ENCODE measurements at regions not wholly inside any gene's neighbourhood (a gene's known extent, or its start where the extent isn't known, plus 50 kb on each side); places are given as distances from the start of the nearest gene placed in this dataset.
"Not testable (repeated sequence)": the region's sequence is repeated elsewhere in the genome, so short reads cannot be mapped to it uniquely, and the experiment has no call there.

GRCh38 chr10:62599161-62599560 is 205.4 kb upstream of the ADO start:
- DNase-seq, result no peak
- Histone ChIP-seq H3K9me3 (ENCODE audit: control insufficient read depth, low read depth, low read length) (no peaks in the 10 kb centered on the region), H3K27me3 (ENCODE audit: insufficient read depth, low read length) (no peaks in the 10 kb centered on the region), H3K23me2 (ENCODE audit: insufficient read length, low read depth, low read length, poor library complexity, severe bottlenecking) (no peaks in the 10 kb centered on the region), H2BK5ac (ENCODE audit: insufficient read length, low read length) (no peak overlapping the region), H3K27ac (ENCODE audit: insufficient read length, low read depth, low read length) (no peak overlapping the region), H3K23ac (ENCODE audit: insufficient read length, low read depth, low read length) (no peak overlapping the region), H3K18ac (ENCODE audit: insufficient read length, low read depth, low read length) (no peak overlapping the region), H4K20me1 (ENCODE audit: control insufficient read depth, insufficient read depth, insufficient read length) (no peaks in the 10 kb centered on the region), H2AFZ (ENCODE audit: low read length) (no peak overlapping the region), H3T11ph (ENCODE audit: low read length) (no peak overlapping the region), H4K5ac (ENCODE audit: insufficient read length, low read depth, low read length) (no peak overlapping the region), H2BK20ac (ENCODE audit: low read depth, low read length, poor library complexity, severe bottlenecking) (no peak overlapping the region), H4K91ac (ENCODE audit: insufficient read length, low read depth, low read length) (no peak overlapping the region), H2AK5ac (ENCODE audit: insufficient read length, low read length) (no peak overlapping the region), H2BK15ac (ENCODE audit: low read depth, low read length) (no peak overlapping the region), H3K4ac (ENCODE audit: low read depth, low read length) (no peak overlapping the region), H3K79me2 (ENCODE audit: insufficient read depth, low read length) (no peaks in the 10 kb centered on the region), H3K9ac (ENCODE audit: extremely low read depth, insufficient read length, low read length) (no peak overlapping the region), H3K79me1 (ENCODE audit: insufficient read depth, low read depth, low read length, poor library complexity, severe bottlenecking) (no peaks in the 10 kb centered on the region), H2BK12ac (ENCODE audit: insufficient read length, low read depth, low read length) (no peak overlapping the region), H3K4me1 (ENCODE audit: insufficient read depth, low read length) (no peaks in the 10 kb centered on the region), H2BK120ac (ENCODE audit: low read depth, low read length, poor library complexity, severe bottlenecking) (no peak overlapping the region), H3K14ac (ENCODE audit: insufficient read depth, low read length) (no peak overlapping the region), H3K56ac (ENCODE audit: insufficient read length, low read depth, low read length) (no peak overlapping the region), H3K4me2 (ENCODE audit: insufficient read depth, insufficient read length, low read length) (no peak overlapping the region), H4K8ac (replicated peaks; ENCODE audit: insufficient read length, low read depth, low read length) (no peak overlapping the region)
- H3K4me3 Mint-ChIP-seq, result no peak overlapping the region
- H3K27me3 Mint-ChIP-seq (ENCODE audit: low read depth), result no peaks in the 10 kb centered on the region
- WGBS (ENCODE audit: extremely low coverage, insufficient read length, low lambda C conversion rate), result no CpG with 5 or more reads among the region's 2 CpGs
- peaks cover 3% of the 10 kb centered on the region in 2 experiments; a peak in 3 of 4 replicates for H3K4me1 Mint-ChIP-seq
- H3K36me3 Mint-ChIP-seq (ENCODE audit: insufficient read depth in 1 of 3, low read depth in 3 of 3), result no peaks in the 10 kb centered on the region; a peak in 1 of 7 replicates
- no peak for TF ChIP-seq CTCF (conservative IDR thresholded peaks at IDR 0.05)
- H3K27ac Mint-ChIP-seq, result no peak overlapping the region
- peaks cover 3 to 7% of the 10 kb centered on the region in 2 experiments; a peak in 3 of 5 replicates for H3K9me3 Mint-ChIP-seq

DNA sequence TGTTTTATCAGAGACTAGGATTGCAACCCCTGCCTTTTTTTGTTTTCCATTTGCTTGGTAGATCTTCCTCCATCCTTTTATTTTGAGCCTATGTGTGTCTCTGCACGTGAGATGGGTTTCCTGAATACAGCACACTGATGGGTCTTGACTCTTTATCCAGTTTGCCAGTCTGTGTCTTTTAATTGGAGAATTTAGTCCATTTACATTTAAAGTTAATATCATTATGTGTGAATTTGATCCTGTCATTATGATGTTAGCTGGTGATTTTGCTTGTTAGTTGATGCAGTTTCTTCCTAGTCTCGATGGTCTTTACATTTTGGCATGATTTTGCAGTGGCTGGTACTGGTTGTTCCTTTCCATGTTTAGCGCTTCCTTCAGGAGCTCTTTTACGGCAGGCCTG is 198.0 kb upstream of the ADO start:
- WGBS (ENCODE audit: extremely low coverage, insufficient read length, low lambda C conversion rate), result no CpG with 5 or more reads among the region's 4 CpGs
- H4K91ac ChIP-seq (ENCODE audit: insufficient read length, low read depth, low read length); H3K4ac ChIP-seq (ENCODE audit: low read depth, low read length); H3K9ac ChIP-seq (ENCODE audit: extremely low read depth, insufficient read length, low read length); H2AK5ac ChIP-seq (ENCODE audit: insufficient read length, low read length); H3K23me2 ChIP-seq (ENCODE audit: insufficient read length, low read depth, low read length, poor library complexity, severe bottlenecking); H2BK120ac ChIP-seq (ENCODE audit: low read depth, low read length, poor library complexity, severe bottlenecking); H3K27me3 ChIP-seq (ENCODE audit: insufficient read depth, low read length); H3K18ac ChIP-seq (ENCODE audit: insufficient read length, low read depth, low read length); DNase-seq; H3K9me3 Mint-ChIP-seq; H3K4me1 ChIP-seq (ENCODE audit: insufficient read depth, low read length); H4K8ac ChIP-seq (replicated peaks; ENCODE audit: insufficient read length, low read depth, low read length); H3K27ac ChIP-seq (ENCODE audit: insufficient read length, low read depth, low read length); H4K20me1 ChIP-seq (ENCODE audit: control insufficient read depth, insufficient read depth, insufficient read length); H2BK15ac ChIP-seq (ENCODE audit: low read depth, low read length); H3K4me1 Mint-ChIP-seq; H3K36me3 Mint-ChIP-seq (ENCODE audit: insufficient read depth in 1 of 3, low read depth in 3 of 3); H2BK12ac ChIP-seq (ENCODE audit: insufficient read length, low read depth, low read length); H3K23ac ChIP-seq (ENCODE audit: insufficient read length, low read depth, low read length); H2BK5ac ChIP-seq (ENCODE audit: insufficient read length, low read length); H3K9me3 ChIP-seq (ENCODE audit: control insufficient read depth, low read depth, low read length); H3T11ph ChIP-seq (ENCODE audit: low read length); H3K79me1 ChIP-seq (ENCODE audit: insufficient read depth, low read depth, low read length, poor library complexity, severe bottlenecking); H3K27ac Mint-ChIP-seq; H3K4me2 ChIP-seq (ENCODE audit: insufficient read depth, insufficient read length, low read length); H2BK20ac ChIP-seq (ENCODE audit: low read depth, low read length, poor library complexity, severe bottlenecking); H2AFZ ChIP-seq (ENCODE audit: low read length); H3K56ac ChIP-seq (ENCODE audit: insufficient read length, low read depth, low read length); H4K5ac ChIP-seq (ENCODE audit: insufficient read length, low read depth, low read length); H3K79me2 ChIP-seq (ENCODE audit: insufficient read depth, low read length); H3K14ac ChIP-seq (ENCODE audit: insufficient read depth, low read length); H3K4me3 Mint-ChIP-seq: not testable (repeated sequence)
- peaks cover 12% of the 10 kb centered on the region for H3K27me3 Mint-ChIP-seq (ENCODE audit: low read depth)

Measured in H9 (cell line).